KMS-11 (cell line): ENCODE measurements at regions not wholly inside any gene's neighbourhood (a gene's known extent, or its start where the extent isn't known, plus 50 kb on each side); places are given as distances from the start of the nearest gene placed in this dataset.

Experiments used
- H2AFZ ChIP-seq: fragments of 200-600 bp; sonication (generic); 2 replicates; pipeline ENCODE4 v1.6.1; 2016; ENCODE audit warnings: antibody characterized with exemption, mixed run types, low read depth
- H3K27ac ChIP-seq: fragments of 200-600 bp; sonication (generic); 2 replicates; pipeline ENCODE4 v1.6.1; 2016; ENCODE audit warnings: mild to moderate bottlenecking, mixed run types
- H3K27me3 ChIP-seq: fragments of 200-600 bp; sonication (generic); 2 replicates; pipeline ENCODE4 v1.6.1; 2017; ENCODE audit warnings: mild to moderate bottlenecking, low read depth, mixed run types, moderate library complexity; ENCODE audit not compliant: insufficient read depth
- H3K36me3 ChIP-seq: fragments of 200-600 bp; sonication (generic); 2 replicates; pipeline ENCODE4 v1.6.1; 2017; ENCODE audit warnings: mild to moderate bottlenecking, mixed run types; ENCODE audit not compliant: insufficient read depth
- H3K4me1 ChIP-seq: fragments of 200-600 bp; sonication (generic); 2 replicates; pipeline ENCODE4 v1.6.1; 2016; ENCODE audit warnings: mild to moderate bottlenecking, low read depth, mixed run types; ENCODE audit not compliant: poor library complexity, severe bottlenecking
- H3K4me2 ChIP-seq: fragments of 200-600 bp; sonication (generic); 2 replicates; pipeline ENCODE4 v1.7.0; 2016; ENCODE audit warnings: mild to moderate bottlenecking, mixed run types
- H3K4me3 ChIP-seq: fragments of 200-600 bp; sonication (generic); IDR thresholded peaks from 2 replicates; pipeline ENCODE4 v1.6.1; 2017; ENCODE audit warnings: low read depth, low read length, mixed read lengths; ENCODE audit not compliant: insufficient read depth
- H3K79me2 ChIP-seq: fragments of 200-600 bp; sonication (generic); 2 replicates; pipeline ENCODE4 v1.6.1; 2016; ENCODE audit warnings: low read depth, mixed run types; ENCODE audit not compliant: insufficient read depth
- H3K9ac ChIP-seq: fragments of 200-600 bp; sonication (generic); 2 replicates; pipeline ENCODE4 v1.6.1; 2016; ENCODE audit warnings: mild to moderate bottlenecking, mixed run types
- H4K20me1 ChIP-seq: fragments of 200-600 bp; sonication (generic); 2 replicates; pipeline ENCODE4 v1.6.1; 2016; ENCODE audit warnings: mild to moderate bottlenecking, mixed run types; ENCODE audit not compliant: insufficient read depth
- TF ChIP-seq, protein P1 (sequence below): fragments of 200-600 bp; sonication (generic); conservative IDR thresholded peaks from 2 replicates; pipeline ENCODE4 v1.6.1; 2017; ENCODE audit warnings: low read depth, mild to moderate bottlenecking, antibody characterized with exemption, low read length, moderate library complexity, mixed read lengths

DNA sequence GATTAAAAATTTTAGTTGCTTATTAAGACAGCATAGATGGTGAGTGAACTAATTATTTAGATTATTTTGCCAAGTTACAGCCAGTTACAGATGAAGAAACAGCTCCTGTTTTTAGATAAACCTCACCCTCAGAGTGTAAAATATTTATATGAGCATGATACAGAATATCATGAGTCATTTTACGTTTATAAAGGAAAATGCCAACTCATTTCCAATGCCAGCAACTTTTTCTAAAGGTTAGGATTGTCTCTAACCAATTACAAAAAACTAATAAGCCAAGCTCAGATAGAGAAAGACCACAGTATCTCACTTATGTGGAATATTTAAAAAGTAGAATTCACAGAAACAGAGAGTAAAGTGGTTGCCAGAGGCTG, 590.1 kb downstream of the LTN1 start:
- Histone ChIP-seq H3K4me2 (no peak overlapping the region), H2AFZ (no peak overlapping the region), H3K27me3 (no peaks in the 10 kb centered on the region), H3K79me2 (no peaks in the 10 kb centered on the region), H3K36me3 (no peaks in the 10 kb centered on the region), H3K9ac (no peak overlapping the region), H3K4me3 (no peak overlapping the region), H3K27ac (no peak overlapping the region), H4K20me1 (no peaks in the 10 kb centered on the region), H3K4me1 (no peaks in the 10 kb centered on the region)
- TF ChIP-seq, protein P1, sequence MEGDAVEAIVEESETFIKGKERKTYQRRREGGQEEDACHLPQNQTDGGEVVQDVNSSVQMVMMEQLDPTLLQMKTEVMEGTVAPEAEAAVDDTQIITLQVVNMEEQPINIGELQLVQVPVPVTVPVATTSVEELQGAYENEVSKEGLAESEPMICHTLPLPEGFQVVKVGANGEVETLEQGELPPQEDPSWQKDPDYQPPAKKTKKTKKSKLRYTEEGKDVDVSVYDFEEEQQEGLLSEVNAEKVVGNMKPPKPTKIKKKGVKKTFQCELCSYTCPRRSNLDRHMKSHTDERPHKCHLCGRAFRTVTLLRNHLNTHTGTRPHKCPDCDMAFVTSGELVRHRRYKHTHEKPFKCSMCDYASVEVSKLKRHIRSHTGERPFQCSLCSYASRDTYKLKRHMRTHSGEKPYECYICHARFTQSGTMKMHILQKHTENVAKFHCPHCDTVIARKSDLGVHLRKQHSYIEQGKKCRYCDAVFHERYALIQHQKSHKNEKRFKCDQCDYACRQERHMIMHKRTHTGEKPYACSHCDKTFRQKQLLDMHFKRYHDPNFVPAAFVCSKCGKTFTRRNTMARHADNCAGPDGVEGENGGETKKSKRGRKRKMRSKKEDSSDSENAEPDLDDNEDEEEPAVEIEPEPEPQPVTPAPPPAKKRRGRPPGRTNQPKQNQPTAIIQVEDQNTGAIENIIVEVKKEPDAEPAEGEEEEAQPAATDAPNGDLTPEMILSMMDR = no peak

DNA sequence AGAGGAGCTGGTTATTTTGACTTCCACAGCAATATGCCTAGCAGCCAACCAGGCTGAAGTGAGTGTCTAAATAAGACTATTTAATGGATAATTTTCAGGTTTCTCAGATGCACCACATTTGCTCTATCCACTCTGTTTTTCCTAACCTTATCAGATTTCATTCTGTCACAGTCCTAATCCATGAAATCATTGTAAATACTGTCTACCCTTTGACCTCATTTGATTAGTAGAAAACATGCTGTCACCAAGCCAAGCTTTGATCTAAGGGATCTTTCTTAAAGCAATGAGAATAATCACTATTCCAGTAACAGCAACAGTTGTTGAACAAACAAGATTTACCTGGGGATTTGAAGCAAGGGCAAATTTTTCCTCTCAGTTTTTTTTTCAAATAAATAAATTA, 595.6 kb downstream of the LTN1 start:
- Histone ChIP-seq H3K9ac (no peak overlapping the region), H3K4me3 (no peak overlapping the region), H3K4me2 (no peak overlapping the region), H4K20me1 (no peaks in the 10 kb centered on the region), H3K4me1 (no peaks in the 10 kb centered on the region), H3K27ac (no peak overlapping the region), H3K36me3 (no peaks in the 10 kb centered on the region), H3K27me3 (no peaks in the 10 kb centered on the region), H2AFZ (no peak overlapping the region), H3K79me2 (no peaks in the 10 kb centered on the region)
- TF ChIP-seq, protein P1 = no peak

DNA sequence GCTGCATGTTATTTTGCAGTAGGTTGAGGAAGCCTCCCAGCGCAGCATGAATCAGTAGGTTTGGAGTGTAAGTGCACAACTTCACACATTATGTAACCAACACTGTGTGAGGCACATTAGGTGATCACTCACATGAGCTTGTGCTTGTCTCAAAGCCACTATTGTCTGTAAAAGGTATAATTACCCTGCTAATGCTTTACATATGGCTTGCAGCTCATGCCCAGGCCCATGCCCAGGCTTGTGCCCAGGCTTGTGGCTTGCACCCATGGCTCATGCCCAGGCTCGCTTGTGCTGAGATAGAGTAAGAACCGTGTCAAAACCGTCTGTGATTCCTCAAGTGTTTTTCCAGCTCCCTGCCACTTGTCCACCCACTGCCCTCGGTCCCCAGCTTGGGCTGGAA, 596.3 kb downstream of the LTN1 start:
- no peak overlapping the region for H3K27ac ChIP-seq
- no peaks in the 10 kb centered on the region for H4K20me1 ChIP-seq
- H3K79me2 ChIP-seq = no peaks in the 10 kb centered on the region
- no peaks in the 10 kb centered on the region for H3K4me1 ChIP-seq
- no peak overlapping the region for H3K9ac ChIP-seq
- H3K4me3 ChIP-seq = no peak overlapping the region
- TF ChIP-seq, protein P1 = no peak
- H3K27me3 ChIP-seq = no peaks in the 10 kb centered on the region
- H3K4me2 ChIP-seq = no peak overlapping the region
- H2AFZ ChIP-seq = no peak overlapping the region
- H3K36me3 ChIP-seq = no peaks in the 10 kb centered on the region

DNA sequence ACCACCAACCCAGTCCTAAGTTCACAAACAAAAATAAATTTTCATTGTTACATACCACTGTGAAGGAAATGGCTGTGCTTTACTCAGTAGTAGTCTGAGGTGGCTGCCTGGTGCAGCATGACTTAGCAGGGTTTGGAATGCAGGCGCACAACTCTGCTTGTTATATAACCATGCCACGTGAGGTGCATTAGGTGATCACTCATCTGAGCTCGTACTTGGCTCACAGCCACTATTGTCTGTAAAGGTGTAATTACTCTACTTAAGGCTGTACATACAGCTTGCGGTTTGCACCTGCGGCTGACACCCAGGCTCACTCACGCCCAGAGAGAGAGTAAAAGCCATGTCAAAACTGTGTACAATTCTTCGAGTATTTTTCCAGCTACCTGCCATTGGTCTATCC, 599.4 kb downstream of the LTN1 start:
- TF ChIP-seq, protein P1 = no peak
- H3K9ac ChIP-seq = no peak overlapping the region
- no peak overlapping the region for H3K4me3 ChIP-seq
- H3K4me2 ChIP-seq = no peak overlapping the region
- no peaks in the 10 kb centered on the region for H3K79me2 ChIP-seq
- no peaks in the 10 kb centered on the region for H4K20me1 ChIP-seq
- no peak overlapping the region for H2AFZ ChIP-seq
- H3K27me3 ChIP-seq = no peaks in the 10 kb centered on the region
- no peaks in the 10 kb centered on the region; the same call in 1 of the 2 replicates for H3K36me3 ChIP-seq
- peaks cover 3% of the 10 kb centered on the region for H3K4me1 ChIP-seq
- no peak overlapping the region for H3K27ac ChIP-seq
